ENCODE measurements at regions not wholly inside any gene's neighbourhood (a gene's known extent, or its start where the extent isn't known, plus 50 kb on each side); places are given as distances from the start of the nearest gene placed in this dataset.

DNA sequence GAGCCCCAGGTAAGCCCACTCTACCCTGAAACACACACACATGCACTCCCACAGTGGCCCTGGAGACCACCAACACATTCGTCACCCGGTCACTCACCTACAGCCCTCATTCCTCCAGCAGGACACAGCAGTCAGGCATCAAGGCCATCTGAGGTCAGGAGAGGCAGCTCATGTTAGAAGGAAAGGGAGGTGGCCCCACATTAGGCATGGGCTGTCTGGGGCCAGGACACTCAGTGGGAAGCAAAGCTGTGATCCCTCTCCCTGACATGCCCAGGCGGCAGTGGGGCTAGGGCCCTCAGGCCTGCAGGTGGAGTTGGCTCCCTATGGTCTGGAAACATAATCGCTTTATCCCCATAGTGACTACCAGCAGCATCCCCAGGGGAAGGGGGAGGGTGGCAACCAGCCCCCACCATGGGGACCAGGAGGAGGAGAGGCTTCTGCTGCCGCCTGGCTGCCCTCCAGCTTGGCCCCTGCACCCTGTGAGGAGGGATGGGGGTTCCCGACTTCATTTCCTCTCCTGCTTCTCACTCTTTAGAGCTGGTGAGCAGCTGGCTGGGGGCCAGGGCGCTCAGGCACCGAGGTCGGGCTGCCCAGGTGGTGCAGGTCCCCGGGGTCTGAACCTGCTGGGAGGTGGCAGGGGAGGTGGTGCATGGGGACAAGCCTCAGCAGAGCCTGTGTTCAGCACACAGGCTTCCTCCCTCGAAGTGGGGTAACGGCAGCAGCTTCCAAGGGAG lies 76.6 kb upstream of the CST7 start:
- DNase-seq, result no peak

DNA sequence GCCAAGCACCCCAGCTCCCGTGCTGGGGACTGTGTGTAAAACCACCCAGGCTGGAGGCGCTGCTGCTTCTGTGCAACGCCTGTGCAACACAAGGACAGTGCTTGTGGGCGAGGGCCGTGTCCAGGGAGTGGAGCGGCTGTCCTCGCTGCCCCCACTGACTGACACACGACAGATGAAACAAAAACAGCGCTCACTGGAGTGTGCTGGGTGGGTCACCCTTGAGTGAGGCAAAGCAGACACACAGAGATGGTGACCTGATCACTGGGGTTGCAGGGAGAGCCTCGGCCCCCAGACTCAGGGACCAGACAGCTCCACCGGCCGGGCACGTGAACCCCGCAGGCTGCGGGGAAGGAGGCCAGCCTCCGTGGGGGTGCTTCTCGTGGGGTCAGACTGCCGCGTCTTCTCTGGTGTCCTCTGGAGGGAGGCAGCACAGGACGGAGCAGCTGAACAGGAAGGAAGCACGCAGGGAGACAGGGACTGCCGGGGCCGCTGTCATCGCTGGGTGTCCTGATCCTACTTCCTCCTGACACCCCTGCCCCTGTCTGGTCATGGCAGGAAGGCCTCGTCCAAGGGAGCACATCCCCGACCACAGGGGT lies 75.9 kb upstream of the CST7 start:
- DNase-seq, result no peak

DNA sequence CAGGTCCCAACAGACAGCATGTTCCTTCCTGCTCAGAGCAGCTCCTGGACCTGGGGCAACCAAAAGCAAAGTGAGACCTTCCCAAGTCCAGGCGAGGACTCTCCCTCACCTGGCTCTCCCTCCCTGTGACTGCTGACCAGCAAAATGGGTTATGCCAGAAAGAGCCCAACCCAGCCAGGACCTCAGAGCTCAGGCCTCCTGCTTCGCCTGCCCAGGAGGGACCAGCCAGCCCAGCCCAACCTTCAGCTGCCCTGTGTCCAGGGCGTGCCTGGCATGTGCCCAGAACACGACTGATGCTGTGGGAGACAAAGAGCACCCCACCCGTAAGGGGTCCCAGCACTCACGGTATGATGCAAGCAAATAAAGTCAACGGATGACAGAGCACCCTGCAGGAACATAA lies 74.0 kb upstream of the CST7 start:
- no peak for DNase-seq

DNA sequence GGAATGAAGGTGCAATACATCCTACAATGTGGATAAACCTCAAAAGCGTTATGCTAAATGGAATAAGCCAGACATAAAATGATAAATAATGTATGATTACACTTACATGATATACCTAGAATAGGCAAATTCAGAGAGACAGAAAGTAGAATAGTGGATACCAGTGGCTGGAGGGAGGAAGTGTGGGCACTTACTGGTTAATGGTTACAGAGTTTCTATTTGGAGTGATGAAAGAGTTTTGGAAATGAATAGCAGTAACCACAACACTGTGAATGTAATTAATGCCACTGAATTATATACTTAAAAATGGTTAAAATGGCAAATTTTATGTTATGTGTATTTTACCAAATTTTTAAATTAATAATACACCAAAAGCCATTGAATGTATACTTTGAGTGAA lies 71.4 kb upstream of the CST7 start:
- no peak for DNase-seq

DNA sequence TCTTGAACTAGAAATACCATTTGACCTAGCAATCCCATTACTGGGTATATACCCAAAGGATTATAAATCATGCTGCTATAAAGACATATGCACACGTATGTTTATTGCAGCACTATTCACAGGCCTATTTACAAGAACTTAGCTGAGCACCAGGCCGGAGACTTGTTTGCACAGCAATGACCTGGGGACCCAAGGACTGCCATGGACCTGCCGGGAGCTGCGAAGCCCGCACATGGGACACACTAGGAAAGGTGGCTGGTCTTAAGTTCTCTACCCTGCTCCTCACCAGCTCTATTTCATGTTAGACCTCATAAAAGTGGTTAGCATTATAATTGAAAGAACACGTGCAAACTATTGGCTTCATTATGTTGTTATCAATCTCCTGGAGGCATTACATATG lies 70.4 kb upstream of the CST7 start:
- DNase-seq, result no peak

DNA sequence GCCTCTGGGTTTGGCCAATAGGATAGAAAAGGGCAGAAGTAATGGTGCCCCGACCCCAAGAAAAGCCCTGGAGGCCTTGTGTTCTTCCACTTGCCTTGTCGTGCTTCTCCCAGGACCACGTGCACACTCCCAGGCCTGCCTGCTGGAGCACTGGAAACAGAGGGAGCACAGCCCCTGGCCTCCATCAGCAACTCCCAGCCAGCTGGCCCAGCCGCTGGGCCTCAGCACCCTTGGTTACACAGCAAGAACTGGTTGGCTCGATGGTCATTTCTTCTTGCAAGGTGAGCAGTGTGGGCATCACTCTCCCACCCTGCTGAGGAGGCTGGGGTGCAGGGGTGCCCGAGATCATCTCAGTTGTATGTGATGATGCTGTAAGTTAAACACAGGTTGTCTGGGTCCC lies 69.2 kb upstream of the CST7 start:
- DNase-seq, result no peak

DNA sequence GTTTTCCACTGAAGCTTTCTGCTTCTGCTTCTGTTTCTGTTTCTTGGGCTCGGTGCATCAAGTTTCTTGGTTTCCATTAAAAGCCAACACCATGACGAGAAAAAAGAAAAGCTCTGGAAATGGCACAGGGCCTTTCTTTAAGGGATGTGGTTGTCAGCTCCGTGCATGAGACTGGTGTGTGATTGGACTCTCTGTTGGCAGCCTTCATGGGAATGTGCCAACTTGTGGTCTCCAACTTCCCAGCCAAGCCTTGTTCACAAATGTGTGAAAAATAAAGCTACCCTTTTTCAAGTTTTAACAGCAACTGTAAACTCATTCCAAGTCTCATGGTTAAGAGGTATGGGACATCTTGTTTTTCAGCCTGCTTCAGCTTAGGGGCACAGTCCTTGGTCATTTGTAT lies 68.7 kb upstream of the CST7 start:
- DNase-seq, result no peak

DNA sequence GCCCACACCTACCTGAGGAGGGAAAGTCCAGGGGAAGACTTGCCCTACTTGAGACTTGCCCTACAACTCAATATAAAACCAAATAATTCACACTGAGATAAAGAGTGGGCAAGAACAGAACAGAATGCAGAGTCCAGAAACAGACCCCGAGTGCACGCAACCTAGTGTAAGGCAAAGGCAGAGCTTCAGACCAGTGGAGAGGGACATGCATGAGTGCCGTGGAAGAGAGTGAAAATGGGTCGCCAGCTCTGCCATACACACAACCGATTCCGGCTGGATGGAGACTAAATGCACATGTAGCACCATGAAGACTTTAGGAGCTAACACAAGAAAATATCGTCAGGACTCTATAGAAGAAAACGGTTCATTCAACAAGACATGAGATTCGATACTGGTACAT lies 58.8 kb upstream of the CST7 start:
- DNase-seq, result no peak

DNA sequence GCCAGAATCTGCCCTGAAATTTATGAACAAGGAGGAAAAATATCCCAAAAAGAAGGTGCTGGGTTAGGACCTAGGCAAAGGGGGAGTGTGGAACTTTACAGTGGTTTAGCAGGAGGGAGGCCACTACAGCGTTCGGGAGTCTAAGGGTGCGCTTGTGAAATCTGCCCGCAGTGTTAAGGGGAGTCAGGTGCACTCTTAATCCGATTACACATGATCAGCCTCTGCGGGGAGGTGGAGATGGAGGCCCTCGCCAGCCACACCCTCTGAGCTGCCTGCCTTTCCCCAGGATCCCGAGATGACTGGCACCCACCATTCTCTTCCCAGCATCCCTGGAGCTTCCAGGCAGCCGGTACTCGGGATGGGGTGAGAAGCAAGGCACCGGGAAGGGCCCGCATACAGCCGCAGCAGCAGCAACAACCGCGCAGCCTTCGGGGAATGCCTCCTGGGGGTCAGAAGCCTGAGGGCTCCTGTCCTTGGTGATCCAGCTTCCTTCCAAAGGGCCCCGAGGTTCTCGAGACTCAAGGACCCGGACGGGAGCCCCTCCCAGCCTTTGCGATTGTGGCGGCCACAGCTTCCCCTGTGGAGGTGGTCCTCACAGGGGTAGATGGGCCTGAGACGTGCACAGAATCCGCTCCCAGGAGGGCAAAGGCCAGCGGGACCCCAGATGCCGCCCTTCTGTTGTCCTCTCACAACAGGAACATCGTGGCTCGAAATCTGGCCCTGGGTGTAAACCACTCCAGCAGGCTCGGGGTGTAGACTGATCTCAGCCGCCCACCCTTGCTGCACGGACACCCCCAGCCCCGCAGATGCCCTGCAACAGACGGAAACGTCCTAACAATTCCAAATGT lies 57.3 kb upstream of the CST7 start:
- no peak for DNase-seq

DNA sequence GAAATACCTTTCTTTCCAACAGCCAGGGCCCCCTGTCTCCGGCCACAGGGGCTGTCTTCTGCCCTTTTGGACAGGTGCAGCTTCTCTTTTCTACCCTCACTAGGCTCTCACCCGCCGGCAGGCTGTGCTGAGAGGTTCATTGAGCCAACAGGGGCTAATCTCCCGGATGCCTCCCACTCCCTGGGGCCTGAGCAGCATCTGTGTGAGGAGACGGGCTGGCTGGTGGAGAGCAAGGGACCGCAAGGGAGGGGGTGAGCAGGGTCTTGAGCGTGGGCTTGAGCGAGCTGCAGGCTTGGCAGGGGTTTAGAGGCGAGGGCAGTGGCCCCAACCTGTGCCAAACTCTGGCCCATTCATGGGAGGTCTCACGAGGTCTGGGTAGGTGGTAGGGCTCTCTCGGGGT lies 56.5 kb upstream of the CST7 start:
- no peak for DNase-seq

DNA sequence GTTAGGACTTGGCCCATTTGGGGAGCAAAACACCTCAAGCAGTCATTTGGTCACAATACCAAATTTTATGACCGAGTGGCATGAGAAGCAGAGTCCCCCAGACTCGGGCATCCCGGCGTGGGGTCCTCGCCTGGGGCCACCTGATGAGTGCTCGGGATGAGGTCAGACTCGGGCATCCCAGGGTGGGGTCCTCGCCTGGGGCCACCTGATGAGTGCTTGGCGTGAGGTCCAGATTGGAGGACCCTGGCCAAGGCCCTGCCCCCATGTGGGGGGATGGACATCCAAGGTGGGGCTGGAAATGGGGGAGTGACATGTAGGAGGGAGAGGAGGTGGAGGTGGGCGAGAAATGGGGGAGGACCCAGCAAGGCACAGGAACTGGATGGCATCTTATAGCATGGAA lies 56.1 kb upstream of the CST7 start:
- no peak for DNase-seq

DNA sequence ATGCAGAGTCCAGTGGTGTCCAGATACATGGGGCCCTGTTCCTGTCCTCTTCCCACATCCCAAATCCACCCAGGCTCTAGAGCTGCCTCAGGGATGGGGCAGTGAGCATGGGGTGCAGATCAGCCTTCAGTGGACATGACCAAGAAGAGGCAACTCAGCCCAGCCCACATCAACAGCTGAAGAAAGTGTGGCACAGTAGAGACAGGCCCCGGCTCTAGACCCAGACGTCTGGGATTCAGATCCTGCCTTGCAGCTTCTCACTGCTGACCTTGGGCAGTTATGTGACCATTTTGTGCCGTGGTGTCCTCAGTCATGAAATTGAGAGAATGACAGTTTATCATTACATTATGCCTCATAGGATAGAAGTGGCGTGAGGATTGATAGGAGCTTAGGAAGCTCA lies 54.6 kb upstream of the CST7 start:
- no peak for DNase-seq

DNA sequence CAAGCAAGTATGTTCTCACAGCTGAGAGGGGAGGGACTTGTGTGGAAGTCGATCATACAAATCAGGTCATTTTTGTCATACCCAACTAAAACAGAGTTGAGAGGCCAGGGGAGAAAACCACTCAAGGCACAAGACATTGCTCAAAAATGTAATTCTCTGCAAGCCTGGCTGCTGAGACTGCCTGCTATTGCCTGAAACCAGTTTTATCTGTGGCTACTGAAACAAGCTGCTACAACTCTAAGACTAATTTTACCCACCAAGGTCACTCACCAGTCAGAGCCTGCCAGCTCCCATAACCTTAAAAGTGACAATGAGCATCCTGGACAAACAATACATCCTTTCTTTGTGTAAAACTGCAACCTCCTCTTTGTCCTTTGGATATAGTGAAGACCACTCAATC lies 54.1 kb upstream of the CST7 start:
- DNase-seq, result no peak

DNA sequence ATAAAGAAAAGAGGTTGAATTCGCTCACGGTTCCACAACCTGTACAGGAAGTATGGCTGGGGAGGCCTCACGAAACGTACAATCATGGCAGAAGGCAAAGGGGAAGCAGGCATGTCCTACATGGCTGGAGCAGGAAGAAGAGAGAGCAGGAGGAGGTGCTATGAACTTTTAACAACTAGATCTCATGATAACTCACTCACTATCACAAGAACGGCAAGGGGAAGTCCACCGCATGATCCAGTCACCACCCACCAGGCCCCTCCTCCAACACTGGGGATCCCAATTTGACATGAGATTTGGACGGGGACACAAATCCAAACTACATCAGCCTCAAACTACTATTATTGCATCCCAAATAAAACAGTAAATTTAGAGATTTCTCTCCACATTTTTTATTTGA lies 53.6 kb upstream of the CST7 start:
- no peak for DNase-seq

DNA sequence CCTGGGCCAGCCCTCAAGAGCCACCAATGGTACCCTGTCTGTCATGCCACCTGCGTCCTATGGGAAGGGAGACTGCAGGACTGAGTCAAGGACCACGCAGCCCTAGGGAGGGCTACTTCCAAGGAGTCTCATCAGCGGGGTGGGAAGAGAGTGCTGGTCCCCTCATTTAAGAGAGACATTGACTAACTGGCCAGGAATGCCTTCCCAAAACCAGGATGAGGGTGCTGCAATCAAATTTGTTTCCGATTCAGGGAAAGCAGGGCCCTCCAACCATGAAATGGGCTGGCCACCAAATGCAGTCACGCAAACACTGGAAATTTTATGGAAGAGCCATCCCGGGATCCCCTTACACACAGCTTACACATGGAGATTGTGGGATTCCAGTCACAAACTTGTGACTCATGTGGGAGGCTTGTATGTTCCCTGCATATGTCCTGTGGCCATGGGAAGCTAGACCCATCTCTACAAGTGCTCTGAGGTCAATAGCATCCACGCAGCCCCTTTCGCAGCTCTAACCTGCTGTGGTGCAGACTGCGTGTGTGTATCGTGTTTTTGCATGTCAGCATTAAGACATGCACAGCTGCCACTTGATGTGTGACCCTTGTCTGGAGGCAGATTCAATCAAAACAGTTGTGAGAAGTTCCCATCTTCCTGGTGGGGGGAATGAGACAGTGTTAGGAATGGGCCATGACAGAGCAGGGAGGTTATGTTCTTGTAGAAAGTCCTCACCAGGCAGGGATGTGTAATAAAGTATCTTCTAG lies 53.0 kb upstream of the CST7 start:
- DNase-seq, result no peak

DNA sequence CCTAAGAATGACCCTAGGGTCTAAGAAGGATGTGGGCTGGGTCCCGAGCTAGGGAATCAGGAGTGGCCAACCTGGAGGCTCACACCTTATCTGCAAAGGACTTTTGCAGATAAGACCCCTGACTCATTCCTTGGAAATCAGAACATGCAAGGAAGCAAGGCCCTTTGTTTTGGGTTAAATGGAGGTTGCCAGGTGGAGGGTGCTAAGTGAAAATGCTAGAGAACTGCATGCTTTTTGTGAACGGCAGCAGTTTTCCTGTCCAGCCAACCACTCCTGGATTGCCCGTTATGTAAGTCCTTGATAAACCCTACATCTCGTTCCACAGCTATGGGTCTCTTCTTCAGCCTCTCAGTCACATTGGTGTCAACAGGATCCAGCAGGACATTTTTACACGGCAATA lies 52.1 kb upstream of the CST7 start:
- DNase-seq, result no peak

DNA sequence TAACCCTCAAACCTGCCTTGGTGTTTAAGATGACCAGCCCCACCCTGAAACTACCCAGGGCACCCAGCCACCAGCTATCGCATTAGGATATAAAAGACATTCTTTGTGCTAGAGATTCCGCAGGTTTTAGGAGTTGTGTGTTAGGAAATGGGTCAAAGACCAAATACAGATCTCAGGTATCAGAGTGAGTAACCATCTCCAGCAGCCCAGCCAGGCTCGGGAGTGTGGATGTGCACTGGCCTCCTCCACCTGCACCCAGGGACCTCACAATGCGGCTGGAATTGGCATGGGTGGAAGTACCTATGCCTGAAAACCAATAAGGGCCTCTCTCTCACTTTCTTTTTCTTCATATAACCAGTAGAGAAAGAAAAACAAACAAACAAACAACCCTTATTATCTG lies 51.1 kb upstream of the CST7 start:
- no peak for DNase-seq

DNA sequence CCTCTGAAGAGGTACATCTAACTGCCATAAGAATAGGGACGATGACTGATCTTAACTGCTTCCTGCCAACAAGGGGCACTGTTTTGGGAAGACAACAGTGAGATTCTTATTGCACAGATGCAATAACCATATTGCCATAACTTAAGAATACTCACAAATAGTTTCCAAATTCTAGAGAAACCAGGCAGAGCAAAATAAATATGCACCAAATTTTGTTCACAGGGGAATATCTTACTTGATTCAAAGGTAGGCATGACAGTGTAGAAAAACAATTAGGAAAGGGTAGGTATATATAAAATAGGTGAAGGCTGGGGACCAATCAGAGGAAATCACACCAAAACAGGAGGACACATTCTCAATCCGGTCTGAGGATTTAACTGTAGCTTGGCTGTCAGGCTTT lies 49.9 kb upstream of the CST7 start:
- no peak for DNase-seq

Measured in activated effector memory CD4-positive, alpha-beta T cell treated with anti-CD3 and anti-CD28 coated beads, Interleukin-2, amount 50 U/mL, for 16 hours (primary cell).